Fibroblast of mammary gland (primary cell): ENCODE measurements at regions not wholly inside any gene's neighbourhood (a gene's known extent, or its start where the extent isn't known, plus 50 kb on each side); places are given as distances from the start of the nearest gene placed in this dataset.

Experiments
- DNase-seq: peaks from one replicate; pipeline ENCODE4 v3.0.0-alpha.2; 2010; ENCODE audit warnings: low read depth
- H3K4me3 ChIP-seq: 2 replicates; pipeline ENCODE4 v1.5.1; 2011; ENCODE audit warnings: low read depth, mild to moderate bottlenecking, low read length, moderate library complexity; ENCODE audit not compliant: control insufficient read depth
- CTCF ChIP-seq: conservative IDR thresholded peaks from 2 replicates; pipeline ENCODE4 v1.5.1; 2011; ENCODE audit warnings: low read depth, low read length, inconsistent platforms; ENCODE audit not compliant: control insufficient read depth, insufficient read depth

DNA sequence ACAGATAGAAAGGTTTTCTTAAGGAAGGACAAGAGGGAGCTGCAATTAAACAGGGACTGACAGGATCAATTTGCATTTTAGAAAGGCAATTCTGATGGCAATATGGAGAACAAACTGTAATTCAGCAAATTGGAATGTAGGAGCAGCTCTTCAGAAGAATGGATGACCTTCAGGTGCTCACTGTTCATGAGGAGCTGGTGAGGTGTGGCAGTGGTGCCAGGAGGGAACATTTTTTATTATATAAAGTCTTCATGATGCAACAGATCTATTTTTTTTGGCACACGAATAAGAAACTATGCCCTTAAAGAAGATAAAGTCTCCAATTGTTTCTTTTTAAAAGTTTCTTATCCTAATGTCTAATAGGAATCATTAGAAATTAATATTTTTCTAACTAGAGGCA lies 151.7 kb downstream of the SLC38A4 start:
- H3K4me3 ChIP-seq, result no peak overlapping the region
- no peak for TF ChIP-seq CTCF
- DNase-seq, result no peak

GRCh38 chr12:46671102-46671501 lies 154.7 kb downstream of the SLC38A4 start:
- H3K4me3 ChIP-seq, result no peak overlapping the region
- no peak for TF ChIP-seq CTCF
- DNase-seq, result no peak

DNA sequence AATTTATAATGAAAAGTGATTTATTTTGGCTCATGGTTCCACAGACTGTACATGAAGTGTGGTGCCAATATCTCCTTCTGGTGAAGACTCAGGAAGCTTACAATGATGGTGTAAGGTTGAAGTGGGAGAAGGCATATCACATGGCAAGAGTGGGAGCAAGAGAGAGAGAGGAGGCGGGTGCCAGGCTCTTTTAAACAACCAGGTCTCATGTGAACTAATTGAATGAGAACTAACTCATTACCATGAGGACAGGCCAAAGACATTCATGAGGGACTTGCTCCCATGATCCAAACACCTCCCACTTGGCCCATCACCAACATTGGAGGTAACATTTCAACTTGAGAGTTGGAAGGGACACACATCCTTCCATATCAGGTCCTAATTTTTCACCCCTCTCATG lies 155.2 kb downstream of the SLC38A4 start:
- H3K4me3 ChIP-seq, result no peak overlapping the region
- no peak for DNase-seq
- no peak for TF ChIP-seq CTCF

DNA sequence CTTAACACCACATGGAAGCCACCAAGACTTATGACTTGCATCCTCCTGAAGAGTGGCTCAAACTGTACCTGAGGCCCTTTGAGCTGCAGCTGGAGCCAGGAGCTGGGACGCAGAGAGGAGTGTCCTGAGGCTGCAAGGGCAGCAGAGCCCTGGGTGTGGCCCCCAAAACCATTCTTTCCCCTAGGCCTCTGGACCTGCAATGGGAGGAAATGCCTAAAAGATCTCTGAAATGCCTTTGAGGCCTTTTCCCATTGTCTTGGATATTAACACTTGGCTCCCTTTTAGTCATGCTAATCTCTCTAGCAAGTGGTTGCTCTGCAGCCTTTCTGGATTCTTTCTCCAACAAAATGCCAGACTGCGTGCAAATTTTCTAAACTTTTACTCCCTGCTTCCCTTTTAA lies 156.1 kb downstream of the SLC38A4 start:
- DNase-seq, result no peak
- TF ChIP-seq CTCF, result no peak
- no peak overlapping the region for H3K4me3 ChIP-seq

DNA sequence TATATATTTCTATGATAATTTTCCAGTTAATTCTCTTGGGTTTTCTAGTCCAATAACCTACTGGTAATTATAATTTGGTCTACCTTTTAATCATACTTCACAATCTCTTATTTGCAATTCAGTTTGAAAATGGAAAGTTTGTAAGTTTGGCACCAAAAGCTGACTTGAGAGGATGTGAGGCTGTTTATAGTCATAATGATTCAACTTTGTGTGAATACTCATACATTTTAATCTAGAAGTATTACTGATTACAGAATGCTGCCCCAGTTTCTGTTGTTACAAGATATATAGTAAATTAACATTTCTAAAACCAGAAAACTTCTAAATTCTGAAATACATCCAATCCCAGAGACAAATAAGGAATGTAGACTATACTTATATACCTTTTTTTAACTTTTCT lies 158.2 kb downstream of the SLC38A4 start:
- H3K4me3 ChIP-seq, result no peak overlapping the region
- TF ChIP-seq CTCF, result no peak
- peak; percentile 56 for DNase-seq

GRCh38 chr12:46664761-46665287 lies 161.0 kb downstream of the SLC38A4 start:
- DNase-seq, result peak; percentile 96
- H3K4me3 ChIP-seq, result no peak overlapping the region
- no peak for TF ChIP-seq CTCF

- no peak overlapping the region for H3K4me3 ChIP-seq
- no peak for TF ChIP-seq CTCF
- peak; percentile 40 for DNase-seq
Measured at GRCh38 chr12:46663318-46663717, 162.5 kb downstream of the SLC38A4 start.
